ENCODE measurements at regions not wholly inside any gene's neighbourhood (a gene's known extent, or its start where the extent isn't known, plus 50 kb on each side); places are given as distances from the start of the nearest gene placed in this dataset.

- H3K4me3 ChIP-seq (ENCODE audit: control insufficient read depth, low read depth, low read length) = no peak overlapping the region
- DNase-seq (ENCODE audit: low read depth) = no peak
- no peak for TF ChIP-seq CTCF (conservative IDR thresholded peaks at IDR 0.05; ENCODE audit: control insufficient read depth, insufficient read depth, low read depth, low read length)
Observed at GRCh38 chr14:71595441-71595840, 336.8 kb upstream of the RGS6 start.

- DNase-seq (ENCODE audit: low read depth) = no peak
- no peak for TF ChIP-seq CTCF (conservative IDR thresholded peaks at IDR 0.05; ENCODE audit: control insufficient read depth, insufficient read depth, low read depth, low read length)
- H3K4me3 ChIP-seq (ENCODE audit: control insufficient read depth, low read depth, low read length) = no peak overlapping the region
Observed at GRCh38 chr14:71597287-71597920, 334.8 kb upstream of the RGS6 start.

- no peak for DNase-seq (ENCODE audit: low read depth)
- no peak overlapping the region for H3K4me3 ChIP-seq (ENCODE audit: control insufficient read depth, low read depth, low read length)
- TF ChIP-seq CTCF (conservative IDR thresholded peaks at IDR 0.05; ENCODE audit: control insufficient read depth, insufficient read depth, low read depth, low read length) = no peak
Observed at GRCh38 chr14:71597955-71598660, 334.1 kb upstream of the RGS6 start.

- no peak overlapping the region for H3K4me3 ChIP-seq (ENCODE audit: control insufficient read depth, low read depth, low read length)
- DNase-seq (ENCODE audit: low read depth) = no peak
- no peak for TF ChIP-seq CTCF (conservative IDR thresholded peaks at IDR 0.05; ENCODE audit: control insufficient read depth, insufficient read depth, low read depth, low read length)
Observed at GRCh38 chr14:71600309-71600708, 331.9 kb upstream of the RGS6 start.

GRCh38 chr14:71602524-71602923 is 329.7 kb upstream of the RGS6 start:
- no peak for DNase-seq (ENCODE audit: low read depth)
- no peak overlapping the region for H3K4me3 ChIP-seq (ENCODE audit: control insufficient read depth, low read depth, low read length)
- TF ChIP-seq CTCF (conservative IDR thresholded peaks at IDR 0.05; ENCODE audit: control insufficient read depth, insufficient read depth, low read depth, low read length) = no peak

GRCh38 chr14:71604231-71604630 is 328.0 kb upstream of the RGS6 start:
- DNase-seq (ENCODE audit: low read depth) = no peak
- no peak for TF ChIP-seq CTCF (conservative IDR thresholded peaks at IDR 0.05; ENCODE audit: control insufficient read depth, insufficient read depth, low read depth, low read length)
- H3K4me3 ChIP-seq (ENCODE audit: control insufficient read depth, low read depth, low read length) = no peak overlapping the region

Data from fibroblast of mammary gland (primary cell).